MCF 10A (cell line): ENCODE measurements at regions not wholly inside any gene's neighbourhood (a gene's known extent, or its start where the extent isn't known, plus 50 kb on each side); places are given as distances from the start of the nearest gene placed in this dataset.

Source experiments
- BruUV-seq: library from RNA; stranded (reverse); fragments of 400-500 nt; replicated peaks from 2 replicates; lab custom pipeline; 2021; lab: Mats Ljungman, UMichigan
- CTCF ChIA-PET: fragments of 300-600 bp; sonication (Branson Sonifier 250); formaldehyde crosslinking; extraction: SDS; loops from one replicate; lab custom pipeline; 2021; ENCODE audit warnings: antibody characterized with exemption, inconsistent platforms; lab: Yijun Ruan, JAX
- POLR2A ChIA-PET: fragments of 300-600, 350-650 bp; sonication (Branson Sonifier 250); formaldehyde crosslinking; extraction: SDS; loops from one replicate; lab custom pipeline; 2020; ENCODE audit warnings: antibody characterized with exemption, inconsistent platforms; lab: Yijun Ruan, JAX
- DNase-seq: peaks from one replicate; pipeline ENCODE4 v3.0.0-alpha.2; 2018; ENCODE audit not compliant: unreplicated experiment
- H3K27ac Mint-ChIP-seq: one replicate; pipeline ENCODE4 v1.8.0; 2022; ENCODE audit warnings: mild to moderate bottlenecking, low read depth, mixed read lengths; ENCODE audit not compliant: unreplicated experiment
- H3K27me3 Mint-ChIP-seq: one replicate; pipeline ENCODE4 v1.8.0; 2022; ENCODE audit warnings: mixed read lengths; ENCODE audit not compliant: insufficient read depth, unreplicated experiment
- H3K36me3 Mint-ChIP-seq: one replicate; pipeline ENCODE4 v1.8.0; 2022; ENCODE audit warnings: mild to moderate bottlenecking, moderate library complexity, mixed read lengths; ENCODE audit not compliant: insufficient read depth, unreplicated experiment
- H3K4me1 Mint-ChIP-seq: one replicate; pipeline ENCODE4 v1.8.0; 2022; ENCODE audit warnings: mixed read lengths; ENCODE audit not compliant: insufficient read depth, unreplicated experiment
- H3K4me3 Mint-ChIP-seq: one replicate; pipeline ENCODE4 v1.8.0; 2022; ENCODE audit warnings: mild to moderate bottlenecking, moderate library complexity, mixed read lengths; ENCODE audit not compliant: unreplicated experiment
- H3K9me3 Mint-ChIP-seq: one replicate; pipeline ENCODE4 v1.8.0; 2022; ENCODE audit warnings: mixed read lengths; ENCODE audit not compliant: unreplicated experiment
- CTCF ChIP-seq: fragments of 200-600 bp; IDR thresholded peaks from one replicate; pipeline ENCODE4 v1.8.0; 2022; ENCODE audit warnings: antibody characterized with exemption, mild to moderate bottlenecking; ENCODE audit not compliant: unreplicated experiment
- intact Hi-C: fragments of 100-400 bp; cut with micrococcal nuclease; formaldehyde crosslinking; loops from 2 replicates; pipeline ENCODE4 v1.14.1; 2022

DNA sequence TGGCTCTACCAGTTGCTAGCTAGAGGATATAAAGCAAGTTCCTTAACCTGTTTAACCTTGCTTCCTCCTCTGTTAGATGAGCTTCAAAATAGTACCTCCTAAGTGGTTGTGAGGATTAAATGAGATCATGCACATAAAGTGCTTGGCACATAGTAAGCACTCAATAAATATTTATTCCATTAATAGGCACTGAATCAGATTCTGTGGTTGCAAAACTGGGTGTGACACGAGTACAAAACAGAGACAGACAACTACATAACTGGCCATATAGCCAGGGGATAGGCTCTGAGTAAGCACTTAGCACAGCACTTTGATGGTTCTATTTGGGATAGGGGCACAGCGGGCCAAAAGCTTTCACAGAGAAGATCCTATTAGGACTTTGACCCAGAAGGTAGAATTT is 150.3 kb downstream of the RELL1 start:
- Mint-ChIP-seq H3K27ac (no peak overlapping the region), H3K27me3 (no peaks in the 10 kb centered on the region), H3K4me3 (no peak overlapping the region), H3K4me1 (no peaks in the 10 kb centered on the region), H3K9me3 (no peaks in the 10 kb centered on the region), H3K36me3 (no peaks in the 10 kb centered on the region)
- TF ChIP-seq CTCF = no peak
- CTCF ChIA-PET = interaction anchor here (1.6 kb wide), 1 partner anchor 30 kb away, joined by 4 read pairs; no protein-coding TSS in a partner anchor
- no TSS peak for BruUV-seq
- intact Hi-C loops = no loop called here
- POLR2A ChIA-PET = interaction anchor here (0.6 to 1.0 kb wide), 2 partner anchors 86 to 207 kb away, joined by 3 read pairs; no protein-coding TSS in a partner anchor
- peak; percentile 15 for DNase-seq

DNA sequence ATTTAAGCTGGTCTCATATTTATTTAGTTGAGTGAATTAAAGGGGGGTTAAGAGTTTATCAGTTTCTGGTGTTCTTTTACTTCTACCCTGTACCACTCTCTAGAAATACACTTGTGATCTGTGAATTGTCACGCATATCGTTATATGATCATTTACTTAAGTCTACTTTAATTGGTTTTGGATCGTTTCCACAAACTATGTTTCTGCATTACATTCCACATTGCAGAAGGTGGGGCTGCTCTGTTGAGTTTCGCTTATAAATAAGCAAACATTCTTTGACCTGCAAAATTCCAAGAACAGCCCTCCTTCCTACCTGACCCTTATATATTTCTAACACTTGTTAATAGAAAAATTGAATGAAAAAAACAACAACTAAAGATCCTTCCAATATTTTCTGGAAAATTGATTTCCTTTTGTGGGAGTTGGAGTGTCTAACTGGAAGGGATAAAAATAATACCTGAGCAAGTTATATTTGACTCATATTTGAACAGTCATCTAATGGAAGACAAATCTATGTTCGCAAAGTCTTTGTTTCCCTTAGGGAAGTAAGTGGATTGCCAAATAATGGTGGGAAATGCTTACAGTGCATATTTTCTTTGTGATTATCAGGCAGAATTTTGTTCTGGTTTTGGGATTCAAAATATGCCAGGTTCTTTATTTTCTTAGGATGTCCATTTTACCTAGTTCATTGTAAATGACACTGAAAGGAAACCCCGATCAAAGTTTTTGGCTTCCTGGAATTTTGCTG is 152.7 kb downstream of the RELL1 start:
- no peak for TF ChIP-seq CTCF
- Mint-ChIP-seq H3K4me3 (no peak overlapping the region), H3K9me3 (no peaks in the 10 kb centered on the region), H3K27ac (no peak overlapping the region), H3K36me3 (no peaks in the 10 kb centered on the region), H3K4me1 (no peaks in the 10 kb centered on the region), H3K27me3 (no peaks in the 10 kb centered on the region)
- BruUV-seq = no TSS peak
- CTCF ChIA-PET = interaction anchor here (0.8 to 1.5 kb wide), 2 partner anchors 34 to 80 kb away, joined by 4 to 7 read pairs; a partner anchor contains a TSS
- intact Hi-C loops = no loop called here
- DNase-seq = no peak
- POLR2A ChIA-PET = interaction anchor here (1.0 kb wide), 1 partner anchor 409 kb away, joined by 3 read pairs; no protein-coding TSS in a partner anchor

DNA sequence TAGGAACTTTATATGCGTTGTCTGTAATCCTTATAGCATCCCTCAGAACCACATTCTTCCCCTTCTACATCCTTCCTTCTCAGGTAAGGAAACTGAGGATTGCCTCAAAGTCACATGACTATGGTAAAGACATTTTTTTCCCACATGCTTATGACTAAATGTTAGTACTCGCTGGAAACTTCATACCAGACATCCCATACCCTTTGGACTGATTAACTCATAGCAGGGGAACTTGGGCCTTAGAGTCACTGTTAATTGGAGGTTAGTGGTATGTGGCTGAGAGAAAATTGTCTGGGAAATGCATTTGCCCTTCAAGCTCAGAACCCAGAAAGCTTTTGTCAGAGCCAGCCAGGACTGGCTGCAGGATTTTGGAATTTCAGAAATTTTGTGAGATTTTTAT is 155.0 kb downstream of the RELL1 start:
- CTCF ChIA-PET = interaction anchor here (1.1 kb wide), 1 partner anchor 81 kb away, joined by 4 read pairs; no protein-coding TSS in a partner anchor
- Mint-ChIP-seq H3K9me3 (no peaks in the 10 kb centered on the region), H3K27me3 (no peaks in the 10 kb centered on the region), H3K4me1 (peaks cover 6% of the 10 kb centered on the region), H3K4me3 (no peak overlapping the region), H3K27ac (no peak overlapping the region), H3K36me3 (no peaks in the 10 kb centered on the region)
- no peak for DNase-seq
- POLR2A ChIA-PET = no interaction called here
- no peak for TF ChIP-seq CTCF
- no TSS peak for BruUV-seq
- intact Hi-C loops = no loop called here

GRCh38 chr4:37530451-37530850 is 155.7 kb downstream of the RELL1 start:
- DNase-seq = no peak
- Mint-ChIP-seq H3K27me3 (no peaks in the 10 kb centered on the region), H3K4me1 (peaks cover 6% of the 10 kb centered on the region), H3K9me3 (no peaks in the 10 kb centered on the region), H3K27ac (no peak overlapping the region), H3K36me3 (no peaks in the 10 kb centered on the region), H3K4me3 (no peak overlapping the region)
- POLR2A ChIA-PET = no interaction called here
- BruUV-seq = no TSS peak
- CTCF ChIA-PET = interaction anchor here (1.1 kb wide), 1 partner anchor 80 kb away, joined by 4 read pairs; no protein-coding TSS in a partner anchor
- intact Hi-C loops = no loop called here
- no peak for TF ChIP-seq CTCF
